Common myeloid progenitor, CD34-positive (primary cell): ENCODE measurements at regions not wholly inside any gene's neighbourhood (a gene's known extent, or its start where the extent isn't known, plus 50 kb on each side); places are given as distances from the start of the nearest gene placed in this dataset.

Source experiments
- CTCF ChIA-PET: fragments of 350-600 bp; sonication (Branson Sonifier 250); formaldehyde crosslinking; loops from one replicate; lab custom pipeline; 2021; ENCODE audit warnings: antibody characterized with exemption; lab: Charles Lee
- POLR2A ChIA-PET: fragments of 350-600 bp; sonication (Branson Sonifier 250); formaldehyde crosslinking; loops from one replicate; lab custom pipeline; 2021; ENCODE audit warnings: antibody characterized with exemption; lab: Charles Lee
- DNase-seq, 3 donors: peaks; one replicate each; pipeline versions ENCODE4 v3.0.0 to v3.0.0-alpha.2; 2013
- H3K27ac ChIP-seq, 2 experiments: 1 replicate in 1 of 2; 2 replicates in 1 of 2; pipeline ENCODE4 v1.7.0; 2013; ENCODE audit warnings: inconsistent platforms in 2 of 2, low read length in 2 of 2, mild to moderate bottlenecking in 2 of 2, low read depth in 1 of 2, moderate library complexity in 1 of 2; ENCODE audit not compliant: severe bottlenecking in 2 of 2, insufficient read depth in 1 of 2, poor library complexity in 1 of 2
- H3K27me3 ChIP-seq, 5 experiments: replicated peaks in 2 of 5; 1 replicate in 3 of 5; 2 replicates in 2 of 5; pipeline versions ENCODE4 v1.6.1 to v1.7.0; 2013; ENCODE audit warnings: low read length in 4 of 5, mild to moderate bottlenecking in 2 of 5, moderate library complexity in 2 of 5, inconsistent platforms in 1 of 5; ENCODE audit not compliant: insufficient read depth in 5 of 5, control insufficient read depth in 4 of 5
- H3K36me3 ChIP-seq, 4 experiments: 1 replicate in 2 of 4; 2 replicates in 2 of 4; pipeline versions ENCODE4 v1.6.1 to v1.7.0; 2013; ENCODE audit warnings: low read length in 3 of 4, control low read depth in 1 of 4, mild to moderate bottlenecking in 1 of 4; ENCODE audit not compliant: control insufficient read depth in 4 of 4, insufficient read depth in 4 of 4
- H3K4me1 ChIP-seq, 4 experiments: 1 replicate in 3 of 4; 2 replicates in 1 of 4; pipeline versions ENCODE4 v1.6.1 to v1.7.1; 2013; ENCODE audit warnings: low read length in 3 of 4, mild to moderate bottlenecking in 3 of 4, control low read depth in 1 of 4, inconsistent platforms in 1 of 4, moderate library complexity in 1 of 4; ENCODE audit not compliant: control insufficient read depth in 4 of 4, insufficient read depth in 4 of 4; ENCODE audit errors: control extremely low read depth in 1 of 4
- H3K4me3 ChIP-seq, 7 experiments: 1 replicate in 4 of 7; 2 replicates in 3 of 7; pipeline versions ENCODE4 v1.5.1 to v1.7.0; 2013; ENCODE audit warnings: mild to moderate bottlenecking in 7 of 7, low read length in 6 of 7, moderate library complexity in 6 of 7, inconsistent platforms in 2 of 7, low read depth in 2 of 7, control low read depth in 1 of 7; ENCODE audit not compliant: insufficient read depth in 4 of 7, control insufficient read depth in 1 of 7; ENCODE audit errors: extremely low read depth in 1 of 7
- H3K9me3 ChIP-seq, 5 experiments: 1 replicate in 4 of 5; 2 replicates in 1 of 5; pipeline versions ENCODE4 v1.6.1 to v1.7.1; 2013; ENCODE audit warnings: low read length in 4 of 5, mild to moderate bottlenecking in 2 of 5, inconsistent platforms in 1 of 5, low read depth in 1 of 5, moderate library complexity in 1 of 5; ENCODE audit not compliant: control insufficient read depth in 4 of 5, insufficient read depth in 2 of 5; ENCODE audit errors: control extremely low read depth in 1 of 5
- WGBS: methylation state at CpG from one replicate; pipeline ENCODE4 v1.1.5; 2013; ENCODE audit not compliant: insufficient coverage; 5-methylcytosine and 5-hydroxymethylcytosine counted together

GRCh38 chr2:7788736-7789135 lies 871.5 kb downstream of the RNF144A start:
- DNase-seq = no peak
- POLR2A ChIA-PET = no interaction called here
- WGBS = 96% methylated on average over 8 of the region's 8 CpGs
- Histone ChIP-seq H3K27ac (no peak overlapping the region), H3K36me3 (no peaks in the 10 kb centered on the region), H3K4me1 (no peaks in the 10 kb centered on the region), H3K27me3 (no peaks in the 10 kb centered on the region), H3K4me3 (no peak overlapping the region), H3K9me3 (no peaks in the 10 kb centered on the region)
- CTCF ChIA-PET = no interaction called here

- ChIA-PET POLR2A (no interaction called here), CTCF (no interaction called here)
- no peaks in the 10 kb centered on the region for H3K36me3 ChIP-seq
- no peaks in the 10 kb centered on the region for H3K27me3 ChIP-seq
- H3K4me1 ChIP-seq = peaks cover 2 to 26% (median 20%) of the 10 kb centered on the region in 4 experiments
- 93% methylated on average over 7 of the region's 7 CpGs for WGBS
- H3K27ac ChIP-seq = no peak overlapping the region
- H3K9me3 ChIP-seq = no peaks in the 10 kb centered on the region
- no peak for DNase-seq
- H3K4me3 ChIP-seq = no peak overlapping the region
These were observed 874.9 kb downstream of the RNF144A start for GRCh38 chr2:7792031-7792651.

- Histone ChIP-seq H3K27me3 (no peaks in the 10 kb centered on the region), H3K4me1 (peaks cover 2 to 26% (median 20%) of the 10 kb centered on the region in 4 experiments), H3K27ac (peak overlapping the region; percentile 4 to 50), H3K36me3 (no peaks in the 10 kb centered on the region), H3K9me3 (peaks cover 0 to 4% (median 1%) of the 10 kb centered on the region in 5 experiments), H3K4me3 (peak overlapping the region in 5 of 7 experiments; percentile 3 to 56 (median 43))
- 50% methylated on average over 6 of the region's 7 CpGs for whole genome bisulfite sequencing
- CTCF ChIA-PET = no interaction called here
- peak; percentile 54 to 86 (median 77) for DNase-seq
- POLR2A ChIA-PET = no interaction called here
These were observed 878.8 kb downstream of the RNF144A start for GRCh38 chr2:7795778-7796563.

GRCh38 chr2:7800031-7800430 lies 881.8 kb upstream of the ID2 start:
- no peaks in the 10 kb centered on the region for H3K36me3 ChIP-seq
- H3K4me1 ChIP-seq = peaks cover 2 to 17% (median 15%) of the 10 kb centered on the region in 4 experiments
- no peak overlapping the region for H3K4me3 ChIP-seq
- CTCF ChIA-PET = no interaction called here
- no peaks in the 10 kb centered on the region for H3K27me3 ChIP-seq
- WGBS = no CpG with 5 or more reads among the region's 2 CpGs
- DNase-seq = no peak
- H3K27ac ChIP-seq = no peak overlapping the region
- H3K9me3 ChIP-seq = peaks cover 4 to 15% (median 11%) of the 10 kb centered on the region in 5 experiments
- POLR2A ChIA-PET = no interaction called here

GRCh38 chr2:7801212-7801611 lies 880.6 kb upstream of the ID2 start:
- CTCF ChIA-PET = no interaction called here
- Histone ChIP-seq H3K4me1 (peaks cover 2 to 5% (median 5%) of the 10 kb centered on the region in 4 experiments), H3K36me3 (no peaks in the 10 kb centered on the region), H3K27me3 (no peaks in the 10 kb centered on the region), H3K27ac (no peak overlapping the region), H3K4me3 (no peak overlapping the region), H3K9me3 (peaks cover 4 to 15% (median 11%) of the 10 kb centered on the region in 5 experiments)
- POLR2A ChIA-PET = no interaction called here
- DNase-seq = no peak

- no peak overlapping the region for H3K27ac ChIP-seq
- POLR2A ChIA-PET = interaction anchor here (0.7 kb wide), 1 partner anchor 342 kb away, joined by 3 read pairs; no protein-coding TSS in a partner anchor
- CTCF ChIA-PET = no interaction called here
- H3K27me3 ChIP-seq = no peaks in the 10 kb centered on the region
- H3K36me3 ChIP-seq = no peaks in the 10 kb centered on the region
- peaks cover 4 to 15% (median 11%) of the 10 kb centered on the region in 5 experiments for H3K9me3 ChIP-seq
- no peaks in the 10 kb centered on the region for H3K4me1 ChIP-seq
- no peak for DNase-seq
- 97% methylated on average over 4 of the region's 5 CpGs for WGBS
- no peak overlapping the region for H3K4me3 ChIP-seq
These were observed 878.3 kb upstream of the ID2 start for GRCh38 chr2:7803515-7803914.

GRCh38 chr2:7809640-7810039 lies 872.2 kb upstream of the ID2 start:
- H3K36me3 ChIP-seq = no peaks in the 10 kb centered on the region
- no peaks in the 10 kb centered on the region for H3K27me3 ChIP-seq
- no peak for DNase-seq
- POLR2A ChIA-PET = no interaction called here
- no peaks in the 10 kb centered on the region for H3K4me1 ChIP-seq
- H3K4me3 ChIP-seq = no peak overlapping the region
- 100% methylated on average over 1 of the region's 3 CpGs for WGBS
- H3K27ac ChIP-seq = no peak overlapping the region
- peaks cover 0 to 1% (median 0%) of the 10 kb centered on the region in 5 experiments for H3K9me3 ChIP-seq
- CTCF ChIA-PET = no interaction called here
